ENCODE measurements at regions not wholly inside any gene's neighbourhood (a gene's known extent, or its start where the extent isn't known, plus 50 kb on each side); places are given as distances from the start of the nearest gene placed in this dataset.
"Not testable (repeated sequence)": the region's sequence is repeated elsewhere in the genome, so short reads cannot be mapped to it uniquely, and the experiment has no call there.

DNA sequence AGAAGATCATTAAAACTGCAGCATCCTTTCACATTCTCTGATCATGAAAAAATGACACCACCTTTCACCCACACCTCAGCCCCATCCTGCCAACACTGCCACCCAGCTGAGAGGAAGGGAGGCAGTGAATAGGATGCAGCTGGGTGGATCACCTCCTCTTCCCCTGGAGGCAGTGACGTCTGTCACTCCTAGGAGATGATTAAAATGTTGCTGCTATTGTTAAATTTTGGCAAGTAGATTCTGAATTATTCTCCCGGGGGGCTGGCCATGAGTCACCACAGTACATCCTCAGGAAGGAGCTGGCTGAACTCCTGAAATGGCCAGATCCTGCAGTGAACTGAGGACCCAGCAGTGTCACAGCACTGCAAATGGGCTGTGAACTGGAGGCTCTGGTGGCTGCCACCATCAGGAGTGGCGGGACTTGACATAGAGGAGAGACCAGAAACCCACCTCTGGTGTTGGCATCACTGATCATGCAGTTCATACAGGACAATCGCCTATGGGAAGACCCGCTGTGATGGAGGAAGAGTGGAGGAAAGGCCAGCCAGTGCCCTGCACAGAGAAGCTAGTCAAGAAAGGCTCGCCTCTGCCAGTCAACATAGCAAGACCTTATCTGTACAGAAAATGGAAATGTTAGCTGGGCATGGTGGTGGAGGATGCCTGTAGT is 199.1 kb downstream of the FAM43A start:
- H3K4me1 Mint-ChIP-seq (ENCODE audit: unreplicated experiment) = peaks cover 5% of the 10 kb centered on the region
- no peaks in the 10 kb centered on the region for H3K9me3 Mint-ChIP-seq (ENCODE audit: unreplicated experiment)
- DNase-seq (ENCODE audit: low spot score) = no peak
- H3K27ac Mint-ChIP-seq (ENCODE audit: unreplicated experiment) = no peak overlapping the region
- TF ChIP-seq, protein P1, sequence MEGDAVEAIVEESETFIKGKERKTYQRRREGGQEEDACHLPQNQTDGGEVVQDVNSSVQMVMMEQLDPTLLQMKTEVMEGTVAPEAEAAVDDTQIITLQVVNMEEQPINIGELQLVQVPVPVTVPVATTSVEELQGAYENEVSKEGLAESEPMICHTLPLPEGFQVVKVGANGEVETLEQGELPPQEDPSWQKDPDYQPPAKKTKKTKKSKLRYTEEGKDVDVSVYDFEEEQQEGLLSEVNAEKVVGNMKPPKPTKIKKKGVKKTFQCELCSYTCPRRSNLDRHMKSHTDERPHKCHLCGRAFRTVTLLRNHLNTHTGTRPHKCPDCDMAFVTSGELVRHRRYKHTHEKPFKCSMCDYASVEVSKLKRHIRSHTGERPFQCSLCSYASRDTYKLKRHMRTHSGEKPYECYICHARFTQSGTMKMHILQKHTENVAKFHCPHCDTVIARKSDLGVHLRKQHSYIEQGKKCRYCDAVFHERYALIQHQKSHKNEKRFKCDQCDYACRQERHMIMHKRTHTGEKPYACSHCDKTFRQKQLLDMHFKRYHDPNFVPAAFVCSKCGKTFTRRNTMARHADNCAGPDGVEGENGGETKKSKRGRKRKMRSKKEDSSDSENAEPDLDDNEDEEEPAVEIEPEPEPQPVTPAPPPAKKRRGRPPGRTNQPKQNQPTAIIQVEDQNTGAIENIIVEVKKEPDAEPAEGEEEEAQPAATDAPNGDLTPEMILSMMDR (IDR thresholded peaks at IDR 0.05; ENCODE audit: unreplicated experiment) = no peak
- no peak overlapping the region for H3K4me3 Mint-ChIP-seq (ENCODE audit: unreplicated experiment)
- peaks cover 4% of the 10 kb centered on the region for H3K27me3 Mint-ChIP-seq (ENCODE audit: unreplicated experiment)
- H3K36me3 Mint-ChIP-seq (ENCODE audit: low read depth, unreplicated experiment) = peaks cover 4% of the 10 kb centered on the region

DNA sequence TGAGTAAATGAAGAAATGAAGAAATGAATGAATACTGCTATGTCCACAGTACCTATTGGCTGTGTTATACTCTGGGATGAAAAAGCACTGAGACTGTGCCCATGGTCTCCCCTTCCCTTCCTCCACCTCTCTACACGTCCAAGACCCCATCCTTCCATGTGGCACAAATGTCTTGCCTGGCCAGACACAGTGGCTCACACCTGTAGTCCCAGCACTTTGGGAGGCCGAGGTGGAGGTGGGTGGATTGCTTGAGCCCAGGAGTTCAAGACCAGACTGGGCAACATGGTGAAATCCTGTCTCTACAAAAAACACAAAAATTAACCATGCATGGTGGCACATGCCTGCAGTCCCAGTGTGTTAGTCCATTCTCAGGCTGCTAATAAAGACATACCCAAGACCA is 200.1 kb downstream of the FAM43A start:
- TF ChIP-seq, protein P1 (IDR thresholded peaks at IDR 0.05; ENCODE audit: unreplicated experiment) = no peak
- Mint-ChIP-seq H3K27me3 (ENCODE audit: unreplicated experiment) (peaks cover 4% of the 10 kb centered on the region), H3K9me3 (ENCODE audit: unreplicated experiment) (no peaks in the 10 kb centered on the region), H3K36me3 (ENCODE audit: low read depth, unreplicated experiment) (peaks cover 4% of the 10 kb centered on the region), H3K4me1 (ENCODE audit: unreplicated experiment) (peaks cover 5% of the 10 kb centered on the region), H3K4me3 (ENCODE audit: unreplicated experiment) (no peak overlapping the region), H3K27ac (ENCODE audit: unreplicated experiment) (no peak overlapping the region)
- no peak for DNase-seq (ENCODE audit: low spot score)

DNA sequence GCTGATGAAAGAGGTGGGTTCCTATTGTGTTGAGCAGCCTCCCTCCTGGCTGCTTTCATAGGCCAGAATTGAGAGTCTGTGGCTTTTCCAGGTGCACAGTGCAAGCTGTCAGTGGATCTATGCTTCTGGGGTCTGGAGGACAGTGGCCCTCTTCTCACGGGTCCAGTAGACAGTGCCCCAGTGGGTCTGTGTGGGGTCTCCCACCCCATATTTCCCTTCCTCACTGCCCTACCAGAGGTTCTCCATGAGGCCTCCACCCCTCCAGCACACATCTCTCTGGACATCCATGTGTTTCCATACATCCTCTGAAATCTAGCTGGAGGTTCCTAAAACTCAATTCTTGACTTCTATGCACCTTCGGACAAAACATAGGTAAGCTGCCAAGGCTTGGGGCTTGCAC is 201.2 kb downstream of the FAM43A start:
- Mint-ChIP-seq H3K9me3 (ENCODE audit: unreplicated experiment) (no peaks in the 10 kb centered on the region), H3K36me3 (ENCODE audit: low read depth, unreplicated experiment) (peaks cover 4% of the 10 kb centered on the region)
- TF ChIP-seq, protein P1 (IDR thresholded peaks at IDR 0.05; ENCODE audit: unreplicated experiment) = no peak

DNA sequence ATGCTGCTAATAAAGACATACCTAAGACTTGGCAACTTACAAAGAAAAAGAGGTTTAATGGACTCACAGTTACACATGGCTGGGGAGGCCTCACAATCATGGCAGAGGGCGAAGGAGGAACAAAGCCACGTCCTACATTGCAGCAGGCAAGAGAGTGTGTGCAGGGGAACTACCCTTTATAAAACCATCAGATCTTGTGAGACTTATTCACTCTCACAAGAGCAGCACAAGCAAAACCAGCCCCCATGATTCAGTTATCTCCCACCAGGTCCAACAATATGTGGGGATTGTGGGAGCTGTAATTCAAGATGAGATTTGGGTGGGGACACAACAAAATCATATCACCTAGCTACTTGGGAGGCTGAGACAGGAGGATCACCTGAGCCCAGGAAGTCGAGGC is 202.4 kb downstream of the FAM43A start:
- not testable (repeated sequence) for H3K36me3 Mint-ChIP-seq (ENCODE audit: low read depth, unreplicated experiment); H3K9me3 Mint-ChIP-seq (ENCODE audit: unreplicated experiment); H3K4me1 Mint-ChIP-seq (ENCODE audit: unreplicated experiment); DNase-seq (ENCODE audit: low spot score); H3K27me3 Mint-ChIP-seq (ENCODE audit: unreplicated experiment); H3K4me3 Mint-ChIP-seq (ENCODE audit: unreplicated experiment); H3K27ac Mint-ChIP-seq (ENCODE audit: unreplicated experiment)

More for the DNA sequence above, 201.2 kb downstream of the FAM43A start:
- Mint-ChIP-seq H3K27ac (ENCODE audit: unreplicated experiment) (no peak overlapping the region), H3K4me1 (ENCODE audit: unreplicated experiment) (peaks cover 5% of the 10 kb centered on the region), H3K27me3 (ENCODE audit: unreplicated experiment) (peaks cover 5% of the 10 kb centered on the region), H3K4me3 (ENCODE audit: unreplicated experiment) (no peak overlapping the region)
- no peak for DNase-seq (ENCODE audit: low spot score)

DNA sequence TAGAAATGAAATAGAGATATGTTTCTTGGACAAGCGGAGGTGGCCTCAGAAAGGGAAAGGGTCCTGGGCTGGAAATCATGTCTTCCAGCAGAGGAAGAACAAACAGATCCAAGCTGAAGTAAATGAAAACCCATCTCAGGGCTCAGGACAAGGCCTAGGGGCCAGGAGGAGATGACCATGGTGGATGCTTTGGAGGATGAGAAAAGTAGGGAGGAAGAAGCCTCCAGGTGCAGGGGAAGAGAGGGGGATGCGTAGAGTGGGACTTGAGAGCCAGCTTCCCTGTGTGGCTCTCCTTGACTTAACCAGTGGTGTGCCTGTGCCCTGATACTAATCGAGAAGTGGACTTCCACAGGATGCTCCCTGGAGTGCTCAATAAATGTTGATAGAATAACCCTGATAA is 203.2 kb downstream of the FAM43A start:
- Mint-ChIP-seq H3K27me3 (ENCODE audit: unreplicated experiment) (peaks cover 5% of the 10 kb centered on the region), H3K36me3 (ENCODE audit: low read depth, unreplicated experiment) (peaks cover 5% of the 10 kb centered on the region), H3K4me3 (ENCODE audit: unreplicated experiment) (no peak overlapping the region), H3K4me1 (ENCODE audit: unreplicated experiment) (peaks cover 5% of the 10 kb centered on the region), H3K9me3 (ENCODE audit: unreplicated experiment) (no peaks in the 10 kb centered on the region), H3K27ac (ENCODE audit: unreplicated experiment) (no peak overlapping the region)
- TF ChIP-seq, protein P1 (IDR thresholded peaks at IDR 0.05; ENCODE audit: unreplicated experiment) = no peak
- DNase-seq (ENCODE audit: low spot score) = no peak

Data from endothelial cell (in vitro differentiated cells).